ENCODE measurements at regions not wholly inside any gene's neighbourhood (a gene's known extent, or its start where the extent isn't known, plus 50 kb on each side); places are given as distances from the start of the nearest gene placed in this dataset.

- DNase-seq (ENCODE audit: insufficient read length, low spot score) (no peak), FAIRE-seq (no peak)
Observed at GRCh38 chr11:70620510-70621184, 222.3 kb downstream of the CTTN start.

GRCh38 chr11:70621241-70621640, 222.9 kb downstream of the CTTN start:
- FAIRE-seq (no peak), DNase-seq (ENCODE audit: insufficient read length, low spot score) (no peak)

GRCh38 chr11:70622091-70622490, 223.8 kb downstream of the CTTN start:
- DNase-seq (ENCODE audit: insufficient read length, low spot score) (no peak), FAIRE-seq (no peak)

DNA sequence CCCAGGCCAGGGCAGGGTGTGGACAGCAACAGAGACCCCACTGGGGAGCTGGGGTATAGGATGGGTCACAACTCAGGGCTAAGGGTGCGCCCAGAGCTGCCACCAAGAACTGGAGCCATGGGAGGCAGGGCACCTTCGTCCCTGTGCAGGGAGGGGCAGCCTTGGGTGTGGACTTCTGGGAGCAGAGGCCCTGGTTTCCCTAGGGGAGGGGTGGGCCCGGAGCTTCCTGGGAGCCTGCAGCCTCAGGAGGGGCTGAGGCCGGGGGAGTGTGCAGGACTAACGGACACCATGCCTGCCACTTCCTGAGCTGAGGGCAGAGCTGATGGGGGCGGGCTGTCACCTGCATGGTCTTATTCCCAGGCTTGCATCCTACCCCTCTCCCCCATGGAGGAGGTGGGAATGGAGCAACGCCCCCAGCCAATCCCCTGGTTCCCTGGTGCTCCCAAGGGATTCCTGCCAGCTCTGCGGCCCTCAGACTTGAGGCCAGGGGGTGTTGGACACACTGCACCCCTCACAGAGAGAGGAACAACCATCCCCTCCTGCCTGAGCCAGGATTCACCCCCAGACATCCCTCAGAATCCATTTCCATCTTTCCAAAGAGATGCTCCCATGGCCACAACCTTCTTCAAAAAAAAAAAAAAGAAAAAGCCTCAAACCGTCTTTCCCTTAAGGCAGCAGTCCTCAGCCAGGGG, 225.7 kb downstream of the CTTN start:
- FAIRE-seq (no peak), DNase-seq (ENCODE audit: insufficient read length, low spot score) (no peak)

DNA sequence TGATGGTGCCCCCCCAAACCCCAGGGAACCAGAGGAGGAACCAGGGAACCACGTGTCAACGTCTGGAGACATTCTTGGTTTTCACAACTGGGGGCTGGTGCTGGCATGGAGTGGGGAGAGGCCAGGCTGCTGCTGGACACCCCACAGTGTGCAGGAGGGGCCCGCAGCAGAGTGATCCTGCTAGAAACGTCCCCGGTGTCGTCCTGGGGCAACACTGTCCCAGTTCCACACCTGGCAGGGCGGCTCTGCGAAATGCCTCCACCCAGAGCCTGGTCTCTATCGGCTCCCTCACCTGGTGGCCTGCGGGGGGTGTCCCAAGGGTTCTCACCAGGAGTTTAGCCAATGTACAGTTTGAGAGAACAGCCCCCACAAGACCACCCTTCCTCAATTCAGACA, 226.3 kb downstream of the CTTN start:
- no peak for DNase-seq (ENCODE audit: insufficient read length, low spot score)
- FAIRE-seq, result no peak

GRCh38 chr11:70625051-70625450, 226.7 kb downstream of the CTTN start:
- DNase-seq (ENCODE audit: insufficient read length, low spot score) (no peak), FAIRE-seq (no peak)

- no peak for DNase-seq (ENCODE audit: insufficient read length, low spot score)
- no peak for FAIRE-seq
Observed at GRCh38 chr11:70625582-70626518, 227.5 kb downstream of the CTTN start.

DNA sequence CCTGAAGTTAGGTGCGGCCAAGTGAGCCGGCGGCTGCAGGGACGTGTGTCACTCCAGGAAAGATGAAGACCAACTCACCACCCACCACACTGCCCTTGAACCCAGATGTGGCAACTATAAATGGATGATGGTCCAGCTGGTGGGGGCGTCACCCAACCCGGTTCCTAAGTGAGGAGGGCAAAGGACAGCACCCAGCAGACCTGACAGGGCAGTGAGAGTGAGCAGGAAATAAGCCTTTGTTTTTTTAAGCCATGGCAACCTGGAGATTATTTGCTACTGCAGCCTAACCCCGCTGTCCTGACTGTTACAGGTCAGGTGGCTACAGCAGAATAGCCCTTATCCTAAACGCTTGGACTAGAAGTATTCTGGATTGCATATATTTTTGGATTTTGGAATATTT, 228.9 kb downstream of the CTTN start:
- no peak for FAIRE-seq
- DNase-seq (ENCODE audit: insufficient read length, low spot score), result no peak

DNA sequence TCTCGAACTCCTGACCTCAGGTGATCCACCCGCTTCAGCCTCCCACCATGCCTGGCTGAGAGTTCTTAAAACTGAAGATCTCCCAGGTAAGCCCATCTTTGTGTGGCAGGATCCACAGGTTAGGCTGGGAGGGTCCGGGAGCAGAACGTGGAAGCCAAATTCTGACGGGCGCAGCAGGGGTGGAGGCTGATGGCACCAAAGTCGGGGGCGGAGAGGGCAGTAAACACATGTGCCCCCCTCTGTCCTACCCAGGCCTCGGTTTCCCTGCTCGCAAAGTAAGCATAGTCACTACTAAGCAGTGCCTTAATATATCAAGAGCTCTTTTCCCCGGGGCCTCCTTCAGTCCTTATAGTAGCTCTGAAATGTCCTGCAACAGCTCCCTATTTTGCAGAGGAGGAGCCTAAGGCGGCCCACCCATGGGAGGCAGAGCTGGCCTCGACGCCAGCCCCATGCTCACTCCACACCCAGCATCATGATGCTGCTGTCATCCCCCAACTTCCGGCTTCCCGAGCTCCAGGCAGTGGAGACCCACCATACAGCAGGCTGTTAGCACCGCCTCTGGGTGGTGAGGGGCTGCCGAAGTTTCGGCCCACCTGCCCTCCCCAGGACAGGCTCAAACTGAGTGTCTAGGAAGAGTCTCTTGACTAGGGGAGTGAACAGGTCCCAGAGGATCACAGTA, 230.0 kb downstream of the CTTN start:
- no peak for FAIRE-seq
- DNase-seq (ENCODE audit: insufficient read length, low spot score), result no peak

DNA sequence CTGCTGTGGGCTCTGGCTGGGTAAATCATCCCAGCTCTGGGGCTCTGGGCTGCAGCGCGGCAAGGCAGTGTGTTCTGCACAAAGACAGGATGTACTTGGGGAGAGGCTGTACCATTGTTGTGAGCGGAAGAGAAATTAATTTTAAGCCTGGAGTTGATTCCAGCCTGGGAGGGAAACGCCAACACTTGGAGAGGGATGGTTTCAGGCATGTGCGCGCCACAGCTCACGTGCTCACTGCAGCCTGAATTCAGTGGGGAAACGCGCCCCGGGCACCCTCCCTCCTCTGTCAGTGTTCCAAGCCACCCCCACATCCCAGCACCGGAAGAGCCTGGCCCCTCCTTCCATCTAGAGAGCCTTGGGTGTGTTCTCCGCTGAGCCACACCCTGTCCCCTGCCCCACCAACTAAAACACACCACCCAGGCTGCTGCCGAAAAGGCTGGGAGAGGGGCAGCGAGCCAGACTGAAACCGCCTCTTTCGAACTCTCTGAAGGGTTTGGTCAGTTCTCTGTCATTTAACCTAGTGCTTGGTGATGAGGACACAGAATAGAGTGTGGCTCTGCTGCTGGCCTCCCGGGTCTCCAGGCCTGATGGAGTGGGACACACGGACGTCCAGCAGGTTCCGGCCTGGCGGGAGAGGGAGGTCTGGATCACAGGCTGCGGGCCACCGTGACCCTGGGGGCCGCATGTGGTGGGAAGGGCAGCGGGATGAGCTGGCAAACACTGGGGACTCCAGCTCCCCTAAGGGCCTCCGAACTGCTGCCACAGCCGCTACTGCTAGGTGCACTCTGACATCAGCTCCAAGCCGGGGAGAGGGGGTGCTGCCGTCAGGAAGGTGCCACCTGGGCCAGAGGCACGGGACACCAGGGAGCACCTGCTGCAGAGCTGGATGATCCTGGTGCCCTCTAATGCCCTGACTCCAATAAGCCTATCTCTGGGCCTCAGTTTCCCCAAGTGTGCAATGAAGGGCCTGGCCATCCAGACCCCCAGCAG, 230.8 kb downstream of the CTTN start:
- no peak for DNase-seq (ENCODE audit: insufficient read length, low spot score)
- no peak for FAIRE-seq

GRCh38 chr11:70630068-70630467, 231.7 kb downstream of the CTTN start:
- FAIRE-seq (no peak), DNase-seq (ENCODE audit: insufficient read length, low spot score) (no peak)

DNA sequence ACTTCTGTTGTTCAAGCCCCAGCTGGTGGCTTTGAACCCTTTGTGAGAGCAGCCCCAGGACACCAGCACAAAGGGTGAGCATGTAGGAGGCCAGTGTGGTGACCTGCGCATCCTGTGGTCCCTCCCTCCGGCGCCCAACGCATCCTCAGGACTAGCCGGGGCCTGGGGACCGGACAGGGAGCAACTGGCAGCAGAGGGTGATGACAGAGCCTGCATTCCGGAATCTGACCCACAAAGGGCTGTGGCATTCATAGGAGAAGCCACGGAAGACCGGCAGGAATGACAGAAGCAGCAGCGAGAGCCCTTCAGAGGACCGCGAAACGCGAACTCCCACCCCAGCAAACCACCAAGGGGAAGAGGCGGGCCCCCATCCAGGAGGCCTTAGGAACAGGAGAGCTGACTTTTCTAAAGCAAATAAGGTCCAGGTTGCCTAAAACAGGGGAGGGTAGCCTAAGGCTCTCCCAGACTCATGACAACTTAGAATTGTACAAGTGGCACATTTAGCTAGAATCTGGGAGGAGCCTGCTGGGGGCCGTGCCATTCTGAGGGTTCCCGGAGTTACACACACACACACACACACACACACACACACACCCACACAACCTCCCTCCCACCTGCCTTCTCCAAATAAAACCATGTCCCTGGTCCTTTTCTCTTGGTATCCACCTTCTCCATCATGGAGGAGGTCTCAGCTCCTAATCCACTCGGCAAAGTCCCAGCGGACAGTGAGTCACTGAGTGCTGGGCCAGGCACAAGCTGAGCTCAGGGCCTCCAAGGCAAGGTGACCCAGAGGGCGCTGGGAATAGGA, 232.7 kb downstream of the CTTN start:
- no peak for FAIRE-seq
- no peak for DNase-seq (ENCODE audit: insufficient read length, low spot score)

GRCh38 chr11:70631624-70632047, 233.3 kb downstream of the CTTN start:
- no peak for DNase-seq (ENCODE audit: insufficient read length, low spot score)
- no peak for FAIRE-seq

- FAIRE-seq, result no peak
Observed at GRCh38 chr11:70633610-70634009, 235.3 kb downstream of the CTTN start.

DNA sequence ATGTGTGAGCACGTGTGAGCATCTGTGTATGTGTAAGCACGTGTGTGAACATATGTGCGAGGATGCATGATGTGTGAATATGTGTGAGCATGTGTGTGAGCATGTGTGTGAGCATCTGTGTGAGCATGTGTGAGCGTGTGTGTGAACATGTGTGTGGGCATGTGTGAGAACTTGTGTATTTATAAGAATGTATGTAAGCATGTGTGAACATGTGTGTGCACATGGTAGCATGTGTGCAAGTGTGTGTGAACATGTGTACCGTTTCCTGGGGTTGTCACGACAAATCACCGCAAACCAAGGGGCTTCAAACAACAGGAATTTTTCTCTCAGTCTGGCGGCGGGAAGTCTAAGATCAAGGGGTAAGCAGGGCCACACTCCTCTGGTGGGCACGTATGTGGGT, 238.3 kb downstream of the CTTN start:
- DNase-seq (ENCODE audit: insufficient read length, low spot score) (no peak), FAIRE-seq (no peak)

More at GRCh38 chr11:70633610-70634009, 235.3 kb downstream of the CTTN start:
- DNase-seq (ENCODE audit: insufficient read length, low spot score), result no peak

DNA sequence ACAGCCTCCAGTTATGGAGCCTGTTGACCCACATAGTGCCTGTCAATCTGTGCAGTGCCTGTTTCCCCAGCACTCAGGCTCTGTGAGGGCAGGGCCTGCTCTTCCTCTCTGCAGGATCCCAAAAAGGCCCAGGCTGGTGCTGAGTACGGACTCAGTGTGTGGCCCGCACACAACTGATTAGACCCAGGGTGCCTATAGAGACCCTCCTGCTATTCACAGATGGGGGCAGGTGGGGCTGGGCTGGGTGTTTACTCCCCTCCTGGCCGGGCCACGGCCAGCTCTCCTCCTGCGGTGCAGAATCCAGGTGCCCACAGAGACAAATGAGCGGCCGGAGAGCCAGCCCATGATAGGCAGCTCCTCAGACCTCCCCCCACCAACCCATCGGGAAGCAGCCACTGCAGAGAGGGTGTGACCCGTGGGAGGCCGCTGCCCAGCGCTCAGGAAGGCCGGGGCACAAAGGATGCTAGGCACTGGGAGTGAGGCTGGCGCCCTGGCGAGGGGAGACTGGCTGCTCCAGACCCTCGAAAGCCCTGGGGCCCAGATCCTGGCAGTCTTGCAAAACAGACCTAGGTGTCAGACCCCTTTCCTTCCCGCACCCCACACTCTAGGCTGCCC, 239.0 kb downstream of the CTTN start:
- no peak for FAIRE-seq

GRCh38 chr11:70637949-70638583, 239.7 kb downstream of the CTTN start:
- no peak for FAIRE-seq

More for the DNA sequence above, 239.0 kb downstream of the CTTN start:
- DNase-seq (ENCODE audit: insufficient read length, low spot score), result no peak

GRCh38 chr11:70640408-70640807, 242.1 kb downstream of the CTTN start:
- DNase-seq (ENCODE audit: insufficient read length, low spot score), result no peak
- no peak for FAIRE-seq

More at GRCh38 chr11:70637949-70638583, 239.7 kb downstream of the CTTN start:
- DNase-seq (ENCODE audit: insufficient read length, low spot score), result no peak
